Neural cell (in vitro differentiated cells): ENCODE measurements at regions not wholly inside any gene's neighbourhood (a gene's known extent, or its start where the extent isn't known, plus 50 kb on each side); places are given as distances from the start of the nearest gene placed in this dataset.

ENCODE experiments used
- H2AFZ ChIP-seq: fragments of 200-600, 300-800 bp; sonication (generic), shearing (Covaris generic); 2 replicates; pipeline ENCODE4 v1.6.0; 2014; ENCODE audit warnings: low read depth, mild to moderate bottlenecking, antibody characterized with exemption, low read length, moderate library complexity
- H3F3A ChIP-seq: fragments of 200-600 bp; shearing (Covaris generic); 2 replicates; pipeline ENCODE4 v1.6.1; 2016; ENCODE audit warnings: mild to moderate bottlenecking, moderate library complexity, mixed read lengths, antibody characterized with exemption, low read length; ENCODE audit not compliant: insufficient read depth, poor library complexity, severe bottlenecking
- H3K27ac ChIP-seq: fragments of 200-600, 300-800 bp; sonication (generic), shearing (Covaris generic); 2 replicates; pipeline ENCODE4 v1.5.1; 2014; ENCODE audit warnings: mild to moderate bottlenecking, low read length, moderate library complexity
- H3K27me3 ChIP-seq: fragments of 300-800, 200-600 bp; sonication (generic), shearing (Covaris generic); 2 replicates; pipeline ENCODE4 v1.6.0; 2014; ENCODE audit warnings: mild to moderate bottlenecking, low read depth, low read length, moderate library complexity; ENCODE audit not compliant: insufficient read depth
- H3K36me3 ChIP-seq: fragments of 300-800, 200-600 bp; sonication (generic), shearing (Covaris generic); 2 replicates; pipeline ENCODE4 v1.5.1; 2014; ENCODE audit warnings: mild to moderate bottlenecking, antibody characterized with exemption, low read length, moderate library complexity; ENCODE audit not compliant: insufficient read depth
- H3K4me2 ChIP-seq: fragments of 300-800, 200-600 bp; sonication (generic), shearing (Covaris generic); 2 replicates; pipeline ENCODE4 v1.6.0; 2014; ENCODE audit warnings: mild to moderate bottlenecking, low read length
- H3K4me3 ChIP-seq: fragments of 300-800, 200-600 bp; sonication (generic), shearing (Covaris generic); 2 replicates; pipeline ENCODE4 v1.5.1; 2014; ENCODE audit warnings: mild to moderate bottlenecking, low read length, moderate library complexity
- H3K79me2 ChIP-seq: fragments of 200-600 bp; shearing (Covaris generic); replicated peaks from 2 replicates; pipeline ENCODE4 v1.6.0; 2014; ENCODE audit warnings: mild to moderate bottlenecking, low read length, moderate library complexity; ENCODE audit not compliant: insufficient read depth
- H3K9ac ChIP-seq: fragments of 300-800, 200-600 bp; sonication (generic), shearing (Covaris generic); 2 replicates; pipeline ENCODE4 v1.6.1; 2016; ENCODE audit warnings: mild to moderate bottlenecking, low read length, mixed read lengths
- H3K9me2 ChIP-seq: fragments of 200-600 bp; shearing (Covaris generic); 2 replicates; pipeline ENCODE4 v1.6.1; 2016; ENCODE audit warnings: mild to moderate bottlenecking, low read length, mixed read lengths; ENCODE audit not compliant: insufficient read depth
- H3K9me3 ChIP-seq: fragments of 200-600, 300-800 bp; sonication (generic), shearing (Covaris generic); 2 replicates; pipeline ENCODE4 v1.6.1; 2016; ENCODE audit warnings: mild to moderate bottlenecking, mixed run types, low read length, moderate library complexity, mixed read lengths
- H4K20me1 ChIP-seq: fragments of 200-600 bp; shearing (Covaris generic); 2 replicates; pipeline ENCODE4 v1.6.1; 2016; ENCODE audit warnings: mild to moderate bottlenecking, mixed run types; ENCODE audit not compliant: insufficient read depth
- CTCF ChIP-seq: fragments of 450-650 bp; IDR thresholded peaks from 2 replicates; pipeline ENCODE4 v1.5.1; 2014; ENCODE audit warnings: antibody characterized with exemption, mild to moderate bottlenecking, moderate library complexity; ENCODE audit not compliant: poor library complexity, severe bottlenecking
- EP300 ChIP-seq: fragments of 450-650 bp; conservative IDR thresholded peaks from 2 replicates; pipeline ENCODE4 v1.6.1; 2014; ENCODE audit warnings: antibody characterized with exemption, mild to moderate bottlenecking, moderate library complexity; ENCODE audit not compliant: poor library complexity, severe bottlenecking
- EZH2 ChIP-seq: fragments of 200-600, 300-800 bp; shearing (Covaris generic), sonication (generic); IDR thresholded peaks from 2 replicates; pipeline ENCODE4 v1.6.1; 2014; ENCODE audit warnings: antibody characterized with exemption, low read length, borderline replicate concordance, mild to moderate bottlenecking; ENCODE audit not compliant: insufficient read depth, poor library complexity, severe bottlenecking
- MXI1 ChIP-seq: fragments of 450-650 bp; conservative IDR thresholded peaks from 2 replicates; pipeline ENCODE4 v1.6.1; 2014; ENCODE audit warnings: antibody characterized with exemption, mild to moderate bottlenecking; ENCODE audit not compliant: poor library complexity, severe bottlenecking
- POLR2AphosphoS5 ChIP-seq: IDR thresholded peaks from 2 replicates; pipeline ENCODE4 v1.6.1; 2012
- RAD21 ChIP-seq: fragments of 450-650 bp; conservative IDR thresholded peaks from 2 replicates; pipeline ENCODE4 v1.6.1; 2014; ENCODE audit warnings: antibody characterized with exemption, mild to moderate bottlenecking, moderate library complexity
- REST ChIP-seq: IDR thresholded peaks from 2 replicates; pipeline ENCODE4 v1.6.1; 2012; ENCODE audit warnings: borderline replicate concordance
- TAF1 ChIP-seq: IDR thresholded peaks from 2 replicates; pipeline ENCODE4 v1.6.1; 2012; ENCODE audit warnings: low read depth

- no peak for TF ChIP-seq EP300
- no peak for TF ChIP-seq EZH2
- TF ChIP-seq MXI1: no peak
- TF ChIP-seq CTCF: no peak
- TF ChIP-seq TAF1: no peak
- TF ChIP-seq REST: no peak
- no peak for TF ChIP-seq RAD21
- Histone ChIP-seq H3K4me2 (no peak overlapping the region), H3K9me3 (no peaks in the 10 kb centered on the region), H3K27me3 (no peaks in the 10 kb centered on the region), H3K36me3 (no peaks in the 10 kb centered on the region), H4K20me1 (no peaks in the 10 kb centered on the region), H3F3A (no peaks in the 10 kb centered on the region), H3K27ac (no peak overlapping the region), H2AFZ (no peak overlapping the region), H3K4me3 (no peak overlapping the region), H3K79me2 (no peaks in the 10 kb centered on the region), H3K9me2 (no peaks in the 10 kb centered on the region), H3K9ac (no peak overlapping the region)
These were observed 204.0 kb upstream of the MPHOSPH6 start for GRCh38 chr16:82373976-82374375.

GRCh38 chr16:82370282-82370681 lies 200.3 kb upstream of the MPHOSPH6 start:
- TF ChIP-seq REST (no peak), RAD21 (no peak), POLR2AphosphoS5 (no peak), TAF1 (no peak)

More at GRCh38 chr16:82370282-82370681, 200.3 kb upstream of the MPHOSPH6 start:
- H3K36me3 ChIP-seq: no peaks in the 10 kb centered on the region
- H3K79me2 ChIP-seq: no peaks in the 10 kb centered on the region
- H3K27me3 ChIP-seq: no peaks in the 10 kb centered on the region
- no peak overlapping the region for H3K27ac ChIP-seq
- H3K9me2 ChIP-seq: no peaks in the 10 kb centered on the region
- no peak overlapping the region for H3K4me3 ChIP-seq
- no peak overlapping the region for H3K9ac ChIP-seq
- no peak overlapping the region for H3K4me2 ChIP-seq
- H4K20me1 ChIP-seq: no peaks in the 10 kb centered on the region
- H2AFZ ChIP-seq: no peak overlapping the region
- H3F3A ChIP-seq: no peaks in the 10 kb centered on the region
- no peaks in the 10 kb centered on the region for H3K9me3 ChIP-seq
